Renal cortical epithelial cell (primary cell): ENCODE measurements at regions not wholly inside any gene's neighbourhood (a gene's known extent, or its start where the extent isn't known, plus 50 kb on each side); places are given as distances from the start of the nearest gene placed in this dataset.

ENCODE experiments used
- DNase-seq: peaks from one replicate; pipeline ENCODE4 v3.0.0-alpha.2; 2011; ENCODE audit warnings: low read depth

- no peak for DNase-seq
Measured at GRCh38 chr5:171509467-171509866, 90.0 kb downstream of the FGF18 start.

DNA sequence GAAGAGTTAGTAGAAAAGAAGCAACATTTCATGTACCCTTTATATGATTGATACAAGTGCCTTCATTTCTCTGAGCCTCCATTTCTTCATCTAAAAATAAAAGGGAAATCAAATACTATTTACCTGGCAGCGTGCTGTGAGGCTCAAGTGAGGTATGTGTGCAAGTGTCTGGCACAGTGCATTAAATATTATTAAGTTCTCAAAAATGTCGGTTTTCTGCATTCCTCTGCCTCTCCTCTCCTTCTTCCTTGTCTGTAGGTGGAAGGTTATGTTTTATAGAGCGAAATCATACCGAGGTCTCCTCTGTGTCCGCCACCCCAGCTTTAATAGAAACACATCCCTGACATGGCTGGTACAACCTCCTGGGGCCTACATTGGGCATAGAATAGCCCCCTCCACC lies 93.0 kb downstream of the FGF18 start:
- no peak for DNase-seq

GRCh38 chr5:171513591-171513990 lies 94.1 kb downstream of the FGF18 start:
- DNase-seq: no peak

DNA sequence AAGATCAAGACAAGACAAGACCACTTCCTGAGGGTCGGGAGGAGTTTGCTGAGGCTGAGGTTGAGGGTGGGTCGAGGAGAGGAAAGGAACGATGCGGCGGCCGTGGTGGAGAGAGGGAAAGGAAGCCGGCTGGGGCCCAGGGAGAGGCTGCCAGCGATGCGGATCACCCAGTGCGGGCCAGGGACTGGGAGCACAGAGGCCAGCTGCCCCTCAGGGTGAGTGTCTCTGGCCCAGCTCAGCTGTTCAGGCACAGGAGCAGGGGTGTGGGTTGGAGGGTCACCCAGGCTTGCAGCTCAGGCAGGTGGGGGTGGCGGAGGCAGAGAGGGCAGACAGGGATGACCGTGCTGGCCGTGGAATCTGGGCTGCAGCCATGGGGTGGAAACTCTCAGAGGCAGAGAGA lies 99.5 kb downstream of the FGF18 start:
- no peak for DNase-seq

- peak; percentile 25 for DNase-seq
Measured at GRCh38 chr5:171520300-171521174, 101.1 kb downstream of the FGF18 start.

- DNase-seq: peak; percentile 93
Measured at GRCh38 chr5:171521219-171521633, 101.8 kb downstream of the FGF18 start.

- no peak for DNase-seq
Measured at GRCh38 chr5:171521679-171522078, 102.2 kb downstream of the FGF18 start.

GRCh38 chr5:171523781-171524180 lies 104.3 kb downstream of the FGF18 start:
- DNase-seq: no peak

GRCh38 chr5:171524466-171524865 lies 105.0 kb downstream of the FGF18 start:
- DNase-seq: no peak

DNA sequence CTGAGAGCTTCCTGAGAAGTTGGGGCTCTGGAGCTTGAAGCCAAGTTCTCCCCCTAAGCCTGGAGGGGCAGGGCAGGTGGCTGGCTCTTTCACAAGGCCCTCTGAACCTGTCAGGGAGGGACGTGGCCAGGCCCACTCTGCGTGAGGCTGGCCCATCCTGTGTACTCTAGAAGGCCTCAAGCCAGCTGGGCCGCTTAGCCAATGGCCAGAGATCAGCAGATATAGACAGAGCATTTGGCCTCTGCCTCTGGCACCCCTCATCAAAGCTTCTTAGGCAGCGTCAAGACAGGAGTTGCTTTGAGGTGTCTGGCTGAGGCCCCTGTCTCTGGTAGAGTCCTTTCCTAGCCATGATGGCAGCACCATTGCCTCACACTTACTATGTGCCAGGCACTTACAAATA lies 105.6 kb downstream of the FGF18 start:
- DNase-seq: no peak

DNA sequence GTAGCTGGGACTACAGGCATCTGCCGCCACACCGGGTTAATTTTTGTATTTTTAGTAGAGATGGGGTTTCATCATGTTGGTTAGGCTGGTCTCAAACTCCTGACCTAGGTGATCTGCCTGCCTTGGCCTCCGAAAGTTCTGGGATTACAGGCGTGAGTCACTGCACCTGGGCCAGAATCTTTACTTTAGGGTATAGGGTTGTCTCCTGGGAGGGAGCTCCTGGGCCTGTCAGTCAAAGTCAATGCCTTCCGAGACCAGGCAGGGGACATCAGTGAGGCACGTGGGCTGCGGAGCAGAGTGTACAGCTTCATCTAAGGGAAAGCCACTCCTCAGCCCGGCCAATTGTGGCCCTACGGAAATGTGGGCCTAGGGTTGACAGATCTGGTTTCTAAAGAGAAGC lies 108.6 kb downstream of the FGF18 start:
- no peak for DNase-seq

DNA sequence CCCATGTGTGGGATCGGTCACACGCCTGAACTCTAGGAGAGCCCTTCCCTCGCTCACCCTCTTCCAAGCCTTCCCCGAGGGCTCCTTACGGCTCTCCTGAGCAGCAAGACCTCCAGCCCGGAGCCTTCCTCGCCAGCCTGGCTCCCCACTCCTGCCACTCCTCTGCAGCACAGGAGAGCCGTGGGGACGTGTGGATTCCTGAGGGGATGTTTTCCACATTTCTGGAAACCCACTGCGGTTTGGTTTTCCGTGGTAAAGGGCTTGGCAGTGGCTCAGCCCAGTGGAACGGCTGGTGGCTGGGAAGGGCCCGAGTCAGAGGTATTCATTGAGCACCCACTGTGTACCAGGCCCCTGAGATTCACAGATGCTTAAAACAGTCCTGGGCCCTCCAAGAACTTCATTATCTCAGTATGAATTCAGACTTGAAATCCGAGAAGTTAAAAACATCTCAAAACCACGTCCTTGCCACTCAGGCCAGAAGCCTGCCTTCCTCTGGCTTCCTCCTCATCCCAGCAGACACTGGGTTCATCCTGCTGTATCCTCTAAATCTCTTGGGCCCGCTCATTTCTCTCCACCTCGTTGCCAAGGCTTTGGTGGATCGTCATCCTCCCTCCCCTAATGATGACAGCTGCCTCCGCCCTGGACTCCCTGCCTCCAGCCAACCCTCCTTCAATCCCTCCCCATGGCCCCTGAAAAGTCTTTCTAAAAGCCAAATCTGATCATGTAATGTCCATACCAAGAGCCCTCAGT lies 109.6 kb downstream of the FGF18 start:
- no peak for DNase-seq

GRCh38 chr5:171531638-171532037 lies 112.2 kb downstream of the FGF18 start:
- DNase-seq: no peak

GRCh38 chr5:171533153-171533552 lies 113.7 kb downstream of the FGF18 start:
- DNase-seq: no peak

- DNase-seq: no peak
Measured at GRCh38 chr5:171534043-171534895, 114.8 kb downstream of the FGF18 start.

- DNase-seq: no peak
Measured at GRCh38 chr5:171535162-171535561, 115.7 kb downstream of the FGF18 start.

DNA sequence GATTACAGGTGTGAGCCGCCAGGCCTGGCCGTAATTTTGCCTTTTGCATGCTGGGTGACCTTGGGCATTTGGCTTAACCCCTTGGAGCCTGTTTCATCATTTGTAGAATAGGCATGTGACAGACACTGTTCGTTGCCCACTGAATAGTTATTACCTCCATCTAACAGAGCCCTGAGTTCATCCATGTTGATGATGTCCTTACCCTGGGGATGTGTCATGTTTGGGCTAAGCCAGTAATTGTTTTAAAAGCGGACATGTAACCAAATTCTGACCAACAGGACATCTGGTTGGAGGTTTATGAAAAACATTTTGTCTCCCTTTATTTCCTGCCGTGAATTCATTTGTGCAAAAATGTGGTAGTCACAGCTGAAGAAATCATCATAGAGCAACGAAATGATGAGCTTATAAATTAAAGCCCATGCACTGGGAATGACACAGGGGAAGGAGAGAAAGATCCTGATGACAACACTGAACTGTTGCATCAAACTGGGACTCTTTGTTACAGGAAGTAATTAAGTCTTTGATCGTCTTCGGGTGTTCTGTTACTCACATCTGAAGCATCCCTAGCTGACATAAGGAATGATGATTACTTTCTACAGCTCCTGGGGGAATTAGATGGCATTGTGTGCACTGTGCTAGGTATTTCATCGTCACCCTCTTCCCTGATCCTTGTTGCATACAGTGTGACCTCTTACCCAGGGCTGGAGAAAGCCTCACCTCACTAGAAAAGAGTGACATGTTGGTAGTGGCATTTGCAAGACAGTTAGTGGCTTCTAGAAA lies 117.8 kb downstream of the FGF18 start:
- DNase-seq: peak; percentile 47

- DNase-seq: no peak
Measured at GRCh38 chr5:171537923-171538537, 118.6 kb downstream of the FGF18 start.

- no peak for DNase-seq
Measured at GRCh38 chr5:171538681-171539080, 119.2 kb downstream of the FGF18 start.

DNA sequence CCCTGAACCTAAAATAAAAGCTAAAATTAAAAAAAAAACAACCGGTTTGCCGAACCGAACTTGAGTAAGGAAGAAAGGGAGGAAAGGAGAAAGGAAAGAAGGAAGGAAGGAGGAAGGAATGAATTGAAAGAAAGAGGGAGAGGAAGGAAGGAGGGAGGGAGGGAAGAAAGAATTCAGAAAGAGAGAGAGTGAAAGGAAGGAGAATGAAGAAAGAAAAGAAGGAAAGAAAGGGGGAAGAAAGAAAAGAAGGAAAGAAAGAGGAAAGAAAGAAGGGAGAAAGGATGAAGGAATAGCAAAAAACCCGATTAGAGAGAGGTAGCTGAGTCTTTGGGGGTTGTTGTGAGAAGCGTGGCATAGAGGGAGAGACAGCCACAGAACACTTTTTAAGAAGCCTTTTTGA lies 121.4 kb downstream of the FGF18 start:
- DNase-seq: no peak

DNA sequence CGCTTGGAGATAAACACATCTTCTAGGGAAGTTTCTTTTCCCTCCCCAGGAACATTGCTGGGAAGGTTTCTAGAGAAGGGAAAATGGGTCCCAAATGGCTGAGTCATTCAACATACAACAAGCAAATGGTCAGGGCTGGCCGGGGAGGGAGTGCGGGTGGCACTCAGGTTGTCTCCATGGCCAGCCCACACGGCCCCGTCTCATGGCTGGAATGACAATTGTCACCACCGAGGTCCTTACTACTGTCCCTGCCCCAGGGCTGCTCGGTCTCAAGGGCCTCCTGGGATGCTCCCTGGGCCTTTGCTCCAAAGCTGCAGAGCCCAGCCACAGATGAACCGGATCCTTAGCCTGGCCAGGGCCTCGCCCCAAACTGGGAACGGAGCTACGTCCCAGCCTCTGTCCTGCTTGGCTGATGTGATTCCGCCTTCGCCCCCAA lies 121.9 kb downstream of the FGF18 start:
- DNase-seq: no peak
